Esophagus squamous epithelium (tissue), 4 donors: ENCODE measurements at regions not wholly inside any gene's neighbourhood (a gene's known extent, or its start where the extent isn't known, plus 50 kb on each side); places are given as distances from the start of the nearest gene placed in this dataset.

Experiments used
- POLR2A ChIP-seq, 4 donors: fragments of 450-650 bp; IDR thresholded peaks; one replicate each; pipeline ENCODE4 v1.6.1; 2017; ENCODE audit warnings: antibody characterized with exemption in 4 of 4, mild to moderate bottlenecking in 4 of 4, moderate library complexity in 3 of 4
- TF ChIP-seq, protein P1 (sequence below), 6 experiments: fragments of 450-650 bp in 4 of 6; fragments of 200-600 bp in 2 of 6; sonication (generic) in 2 of 6; IDR thresholded peaks; one replicate each; pipeline ENCODE4 v1.5.1; 2016 to 2019; ENCODE audit warnings: antibody characterized with exemption in 6 of 6, mild to moderate bottlenecking in 4 of 6, moderate library complexity in 4 of 6

DNA sequence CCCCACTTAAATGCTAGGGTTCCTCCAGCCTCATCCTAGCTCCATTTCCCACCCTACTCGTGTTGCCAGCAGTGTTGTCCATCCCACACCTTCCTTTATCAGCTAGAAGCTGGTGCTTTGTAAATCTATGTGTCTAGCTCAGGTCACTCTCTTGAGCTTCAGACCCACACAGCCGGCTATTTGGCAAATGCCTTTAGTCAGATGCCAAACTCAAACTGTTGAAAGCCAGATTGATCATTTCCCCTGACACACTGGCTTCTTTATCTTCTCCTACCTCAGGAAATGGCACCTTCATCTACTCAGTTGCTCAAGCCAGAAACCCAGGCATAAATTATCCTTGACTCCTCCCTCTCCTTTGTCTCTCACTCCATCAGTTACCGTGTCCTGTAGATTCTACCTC, 61.5 kb upstream of the TPM1 start:
- TF ChIP-seq, protein P1, sequence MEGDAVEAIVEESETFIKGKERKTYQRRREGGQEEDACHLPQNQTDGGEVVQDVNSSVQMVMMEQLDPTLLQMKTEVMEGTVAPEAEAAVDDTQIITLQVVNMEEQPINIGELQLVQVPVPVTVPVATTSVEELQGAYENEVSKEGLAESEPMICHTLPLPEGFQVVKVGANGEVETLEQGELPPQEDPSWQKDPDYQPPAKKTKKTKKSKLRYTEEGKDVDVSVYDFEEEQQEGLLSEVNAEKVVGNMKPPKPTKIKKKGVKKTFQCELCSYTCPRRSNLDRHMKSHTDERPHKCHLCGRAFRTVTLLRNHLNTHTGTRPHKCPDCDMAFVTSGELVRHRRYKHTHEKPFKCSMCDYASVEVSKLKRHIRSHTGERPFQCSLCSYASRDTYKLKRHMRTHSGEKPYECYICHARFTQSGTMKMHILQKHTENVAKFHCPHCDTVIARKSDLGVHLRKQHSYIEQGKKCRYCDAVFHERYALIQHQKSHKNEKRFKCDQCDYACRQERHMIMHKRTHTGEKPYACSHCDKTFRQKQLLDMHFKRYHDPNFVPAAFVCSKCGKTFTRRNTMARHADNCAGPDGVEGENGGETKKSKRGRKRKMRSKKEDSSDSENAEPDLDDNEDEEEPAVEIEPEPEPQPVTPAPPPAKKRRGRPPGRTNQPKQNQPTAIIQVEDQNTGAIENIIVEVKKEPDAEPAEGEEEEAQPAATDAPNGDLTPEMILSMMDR (IDR thresholded peaks at IDR 0.05) = no peak
- no peak for TF ChIP-seq POLR2A (IDR thresholded peaks at IDR 0.05)
